OCI-LY7 (cell line): ENCODE measurements at regions not wholly inside any gene's neighbourhood (a gene's known extent, or its start where the extent isn't known, plus 50 kb on each side); places are given as distances from the start of the nearest gene placed in this dataset.

Source experiments
- BruUV-seq: library from RNA; stranded (reverse); fragments of 400-500 nt; replicated peaks from 2 replicates; lab custom pipeline; 2021; lab: Mats Ljungman, UMichigan
- CTCF ChIA-PET: fragments of 300-600 bp; sonication (Branson Sonifier 250); formaldehyde crosslinking; loops from one replicate; lab custom pipeline; 2022; ENCODE audit warnings: antibody characterized with exemption; ENCODE audit not compliant: unreplicated experiment; lab: Charles Lee
- POLR2A ChIA-PET: fragments of 300-600 bp; sonication (Branson Sonifier 250); formaldehyde crosslinking; loops from one replicate; lab custom pipeline; 2022; ENCODE audit warnings: antibody characterized with exemption; lab: Charles Lee
- DNase-seq: peaks from one replicate; pipeline ENCODE4 v3.0.0-alpha.2; 2015; ENCODE audit warnings: low spot score
- H2AFZ ChIP-seq: fragments of 200-600 bp; sonication (generic), shearing (Covaris generic); 2 replicates; pipeline ENCODE4 v1.6.1; 2014; ENCODE audit warnings: mild to moderate bottlenecking, antibody characterized with exemption, low read length, moderate library complexity
- H3K27ac ChIP-seq: fragments of 200-600 bp; sonication (generic); 2 replicates; pipeline ENCODE4 v1.5.1; 2014; ENCODE audit warnings: mixed run types, low read depth, mild to moderate bottlenecking, moderate library complexity, low read length, inconsistent platforms; ENCODE audit not compliant: poor library complexity, severe bottlenecking
- H3K36me3 ChIP-seq: fragments of 200-600 bp; sonication (generic); 2 replicates; pipeline ENCODE4 v1.6.1; 2014; ENCODE audit warnings: mild to moderate bottlenecking, antibody characterized with exemption, low read length, moderate library complexity, mixed read lengths; ENCODE audit not compliant: insufficient read depth
- H3K4me1 ChIP-seq: fragments of 200-600 bp; sonication (generic); 2 replicates; pipeline ENCODE4 v1.5.1; 2014; ENCODE audit warnings: mild to moderate bottlenecking, low read length; ENCODE audit not compliant: insufficient read depth, poor library complexity, severe bottlenecking
- H3K4me2 ChIP-seq: fragments of 200-600 bp; sonication (generic); 2 replicates; pipeline ENCODE4 v1.6.1; 2014; ENCODE audit warnings: mild to moderate bottlenecking, low read length
- H3K4me3 ChIP-seq: fragments of 200-600 bp; sonication (generic); 2 replicates; pipeline ENCODE4 v1.5.1; 2014; ENCODE audit warnings: mild to moderate bottlenecking, low read depth, low read length; ENCODE audit not compliant: poor library complexity, severe bottlenecking
- H3K79me2 ChIP-seq: fragments of 200-600 bp; sonication (generic); 2 replicates; pipeline ENCODE4 v1.6.1; 2016; ENCODE audit warnings: low read depth, mild to moderate bottlenecking, low read length, moderate library complexity, mixed read lengths; ENCODE audit not compliant: insufficient read depth
- H3K9me2 ChIP-seq: fragments of 200-600 bp; sonication (generic); 2 replicates; pipeline ENCODE4 v1.6.1; 2016; ENCODE audit warnings: mild to moderate bottlenecking, low read length, mixed read lengths; ENCODE audit not compliant: insufficient read depth
- H3K9me3 ChIP-seq: fragments of 200-600 bp; sonication (generic); 2 replicates; pipeline ENCODE4 v1.6.1; 2014; ENCODE audit warnings: mild to moderate bottlenecking, mixed run types, low read length, mixed read lengths
- H4K20me1 ChIP-seq: fragments of 200-600 bp; sonication (generic); 2 replicates; pipeline ENCODE4 v1.6.1; 2014; ENCODE audit warnings: mild to moderate bottlenecking, antibody characterized with exemption, low read length, moderate library complexity, mixed read lengths; ENCODE audit not compliant: insufficient read depth
- EZH2phosphoT487 ChIP-seq: fragments of 200-600 bp; sonication (generic); IDR thresholded peaks from 2 replicates; pipeline ENCODE4 v1.6.1; 2018; ENCODE audit warnings: low read depth, borderline replicate concordance, mild to moderate bottlenecking, mixed run types, antibody characterized with exemption, low read length, moderate library complexity, mixed read lengths
- intact Hi-C: fragments of 100-400 bp; cut with micrococcal nuclease; formaldehyde crosslinking; loops from one replicate; pipeline ENCODE4 v1.10.0; 2022; ENCODE audit not compliant: unreplicated experiment
- TF ChIP-seq, protein P1 (sequence below): fragments of 200-600 bp; sonication (generic); conservative IDR thresholded peaks from 2 replicates; pipeline ENCODE4 v1.5.1; 2014; ENCODE audit warnings: mild to moderate bottlenecking, antibody characterized with exemption, low read length, moderate library complexity, mixed read lengths

DNA sequence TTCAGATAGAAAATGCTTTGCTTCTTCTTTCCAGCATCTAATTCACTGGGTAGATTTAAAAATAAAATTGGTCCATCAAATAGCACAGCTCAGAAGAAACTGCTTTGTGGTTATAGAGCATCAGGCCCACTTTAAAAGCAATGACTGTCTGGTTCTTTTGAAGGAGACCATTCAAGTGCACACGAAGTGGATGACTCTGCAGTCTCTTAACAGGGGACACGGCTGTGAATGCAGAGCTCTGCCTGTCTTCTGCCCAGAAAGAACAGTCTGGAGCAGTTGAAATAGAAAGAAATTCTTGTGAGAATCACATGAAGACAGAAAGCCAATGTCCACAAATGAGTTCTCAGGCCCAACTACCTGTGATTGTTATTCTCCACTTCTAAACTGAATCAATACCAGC lies 138.7 kb upstream of the PLEKHA5 start:
- Histone ChIP-seq H4K20me1 (no peaks in the 10 kb centered on the region), H3K4me2 (no peak overlapping the region), H3K27ac (no peak overlapping the region), H3K36me3 (no peaks in the 10 kb centered on the region), H3K9me3 (no peaks in the 10 kb centered on the region), H3K4me3 (no peak overlapping the region), H3K9me2 (no peaks in the 10 kb centered on the region), H3K4me1 (no peaks in the 10 kb centered on the region), H3K79me2 (no peaks in the 10 kb centered on the region), H2AFZ (no peak overlapping the region)
- no peak for TF ChIP-seq EZH2phosphoT487
- TF ChIP-seq, protein P1, sequence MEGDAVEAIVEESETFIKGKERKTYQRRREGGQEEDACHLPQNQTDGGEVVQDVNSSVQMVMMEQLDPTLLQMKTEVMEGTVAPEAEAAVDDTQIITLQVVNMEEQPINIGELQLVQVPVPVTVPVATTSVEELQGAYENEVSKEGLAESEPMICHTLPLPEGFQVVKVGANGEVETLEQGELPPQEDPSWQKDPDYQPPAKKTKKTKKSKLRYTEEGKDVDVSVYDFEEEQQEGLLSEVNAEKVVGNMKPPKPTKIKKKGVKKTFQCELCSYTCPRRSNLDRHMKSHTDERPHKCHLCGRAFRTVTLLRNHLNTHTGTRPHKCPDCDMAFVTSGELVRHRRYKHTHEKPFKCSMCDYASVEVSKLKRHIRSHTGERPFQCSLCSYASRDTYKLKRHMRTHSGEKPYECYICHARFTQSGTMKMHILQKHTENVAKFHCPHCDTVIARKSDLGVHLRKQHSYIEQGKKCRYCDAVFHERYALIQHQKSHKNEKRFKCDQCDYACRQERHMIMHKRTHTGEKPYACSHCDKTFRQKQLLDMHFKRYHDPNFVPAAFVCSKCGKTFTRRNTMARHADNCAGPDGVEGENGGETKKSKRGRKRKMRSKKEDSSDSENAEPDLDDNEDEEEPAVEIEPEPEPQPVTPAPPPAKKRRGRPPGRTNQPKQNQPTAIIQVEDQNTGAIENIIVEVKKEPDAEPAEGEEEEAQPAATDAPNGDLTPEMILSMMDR, result no peak
- POLR2A ChIA-PET, result interaction anchor here (0.8 kb wide), 1 partner anchor 47 kb away, joined by 3 read pairs; no protein-coding TSS in a partner anchor
- intact Hi-C loops, result no loop called here
- DNase-seq, result no peak
- CTCF ChIA-PET, result no interaction called here
- BruUV-seq, result no TSS peak

DNA sequence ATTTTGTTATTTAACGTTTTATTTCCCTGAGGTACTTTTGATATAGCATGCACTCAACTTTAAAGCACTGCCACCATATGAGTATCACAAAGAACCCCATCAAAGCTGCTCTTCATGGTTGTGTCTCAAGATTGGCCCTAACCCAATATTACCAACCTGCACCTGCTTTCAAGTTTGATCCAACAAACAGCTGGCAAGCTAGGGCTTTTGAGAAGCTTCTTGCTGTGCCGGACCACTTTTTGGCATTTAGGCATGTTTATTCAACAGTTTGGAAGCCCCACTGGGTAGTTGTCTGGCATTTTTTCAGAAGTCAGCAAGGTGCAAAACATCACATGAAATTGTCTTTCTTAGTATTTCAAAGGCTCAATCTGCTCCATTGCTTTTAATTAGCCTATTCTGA lies 137.2 kb upstream of the PLEKHA5 start:
- CTCF ChIA-PET, result no interaction called here
- POLR2A ChIA-PET, result no interaction called here

More for the DNA sequence above, 137.2 kb upstream of the PLEKHA5 start:
- no TSS peak for BruUV-seq
- Histone ChIP-seq H3K9me2 (no peaks in the 10 kb centered on the region), H3K79me2 (no peaks in the 10 kb centered on the region), H3K4me1 (no peaks in the 10 kb centered on the region), H3K9me3 (no peaks in the 10 kb centered on the region), H3K4me3 (no peak overlapping the region), H2AFZ (no peak overlapping the region), H3K27ac (no peak overlapping the region), H3K36me3 (no peaks in the 10 kb centered on the region), H4K20me1 (no peaks in the 10 kb centered on the region), H3K4me2 (no peak overlapping the region)
- intact Hi-C loops, result no loop called here
- TF ChIP-seq, protein P1, result no peak
- no peak for TF ChIP-seq EZH2phosphoT487
- no peak for DNase-seq
